ENCODE measurements at regions not wholly inside any gene's neighbourhood (a gene's known extent, or its start where the extent isn't known, plus 50 kb on each side); places are given as distances from the start of the nearest gene placed in this dataset.
"Not testable (repeated sequence)": the region's sequence is repeated elsewhere in the genome, so short reads cannot be mapped to it uniquely, and the experiment has no call there.

DNA sequence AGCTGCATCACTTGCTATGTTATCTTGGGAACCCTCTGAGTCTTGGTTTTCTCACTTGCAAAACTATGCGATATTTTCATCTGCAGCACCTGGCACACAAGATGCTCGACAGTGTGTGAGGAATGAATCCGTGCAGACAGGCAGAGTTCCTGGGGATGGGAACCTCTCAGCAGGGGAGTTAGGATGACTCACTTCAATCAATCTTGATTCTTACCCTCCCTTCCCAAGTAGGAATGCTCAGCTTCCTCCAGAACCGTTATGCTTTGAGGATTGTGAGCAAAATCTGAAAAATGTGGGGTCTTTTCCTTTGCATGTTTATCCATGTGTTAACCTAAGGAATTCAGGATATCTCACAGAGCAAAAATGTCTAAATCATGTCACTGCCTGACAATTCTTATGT is 68.9 kb upstream of the HNF1B start:
- SMC1A ChIA-PET (ENCODE audit: uncharacterized antibody, unreplicated experiment) = interaction anchor here (1.3 to 1.8 kb wide), 2 partner anchors 21 to 111 kb away, joined by 5 to 7 read pairs; no protein-coding TSS in a partner anchor
- CTCF ChIA-PET = no interaction called here
- 46% methylated on average over 4 of the region's 4 CpGs for WGBS (ENCODE audit: insufficient coverage, insufficient replicate concordance, low lambda C conversion rate, missing lambda C conversion rate)

DNA sequence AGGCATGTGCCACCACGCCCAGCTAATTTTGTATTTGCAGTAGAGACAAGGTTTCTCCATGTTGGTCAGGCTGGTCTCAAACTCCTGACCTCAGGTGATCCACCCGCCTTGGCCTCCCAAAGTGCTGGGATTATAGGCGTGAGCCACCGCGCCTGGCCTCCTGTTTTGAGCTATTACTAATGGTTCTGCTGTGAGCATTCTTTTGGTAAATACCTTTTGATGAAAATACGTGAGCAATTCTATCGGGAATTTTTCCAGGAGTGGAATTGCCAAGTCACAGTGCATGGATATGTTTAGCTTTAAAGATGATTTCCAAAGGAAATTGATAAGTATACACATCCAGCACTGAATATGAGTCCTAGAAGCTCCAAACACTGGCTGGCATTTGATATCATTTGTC is 64.0 kb upstream of the HNF1B start:
- DNase-seq (ENCODE audit: low read depth, low spot score); POLR2A ChIA-PET; H3K4me3 ChIP-seq; H3K36me3 ChIP-seq (ENCODE audit: control insufficient read depth in 2 of 2, insufficient read depth in 2 of 2, low read length in 1 of 2); H3K27ac ChIP-seq (ENCODE audit: control insufficient read depth, insufficient read depth); H3K9me3 ChIP-seq (replicated peaks; ENCODE audit: control insufficient read depth, insufficient read depth, low read length); H3K4me2 ChIP-seq (ENCODE audit: control insufficient read depth, insufficient read depth); H3K79me2 ChIP-seq (ENCODE audit: control insufficient read depth, insufficient read depth, low read length); H3K4me1 ChIP-seq (ENCODE audit: control insufficient read depth, insufficient read depth, low read length); H4K20me1 ChIP-seq (ENCODE audit: control insufficient read depth, insufficient read depth); SMC1A ChIA-PET (ENCODE audit: uncharacterized antibody, unreplicated experiment); H3K9ac ChIP-seq (ENCODE audit: control insufficient read depth, insufficient read depth, low read length); BruUV-seq (replicated peaks); H3K27me3 ChIP-seq (replicated peaks in 1 of 2; ENCODE audit: control insufficient read depth in 2 of 2, insufficient read depth in 2 of 2, low read length in 1 of 2); FAIRE-seq; intact Hi-C loops (cut with micrococcal nuclease; ENCODE audit: unreplicated experiment); H2AFZ ChIP-seq (ENCODE audit: control insufficient read depth, low read depth, low read length); ATAC-seq: not testable (repeated sequence)
- in situ Hi-C loops (cut with MboI) = loop anchor here (25.0 kb wide), 1 partner anchor 1172 kb away; no protein-coding TSS in a partner anchor
- CTCF ChIA-PET = interaction anchor here (0.8 to 2.7 kb wide), 4 partner anchors 9 to 159 kb away, joined by 3 to 12 read pairs (median 4); no protein-coding TSS in a partner anchor
- RAD21 ChIA-PET (ENCODE audit: unreplicated experiment) = interaction anchor here (0.7 to 1.0 kb wide), 2 partner anchors 12 to 160 kb away, joined by 3 read pairs; no protein-coding TSS in a partner anchor
- WGBS (ENCODE audit: insufficient coverage, insufficient replicate concordance, low lambda C conversion rate, missing lambda C conversion rate) = 76% methylated on average over 7 of the region's 7 CpGs

More for the DNA sequence above, 68.9 kb upstream of the HNF1B start:
- Histone ChIP-seq H4K20me1 (ENCODE audit: control insufficient read depth, insufficient read depth) (no peaks in the 10 kb centered on the region), H3K27me3 (replicated peaks in 1 of 2; ENCODE audit: control insufficient read depth in 2 of 2, insufficient read depth in 2 of 2, low read length in 1 of 2) (no peaks in the 10 kb centered on the region), H2AFZ (ENCODE audit: control insufficient read depth, low read depth, low read length) (no peak overlapping the region), H3K36me3 (ENCODE audit: control insufficient read depth in 2 of 2, insufficient read depth in 2 of 2, low read length in 1 of 2) (no peaks in the 10 kb centered on the region), H3K79me2 (ENCODE audit: control insufficient read depth, insufficient read depth, low read length) (no peaks in the 10 kb centered on the region), H3K9ac (ENCODE audit: control insufficient read depth, insufficient read depth, low read length) (no peak overlapping the region), H3K4me3 (no peak overlapping the region), H3K27ac (ENCODE audit: control insufficient read depth, insufficient read depth) (no peak overlapping the region), H3K9me3 (replicated peaks; ENCODE audit: control insufficient read depth, insufficient read depth, low read length) (no peaks in the 10 kb centered on the region), H3K4me1 (ENCODE audit: control insufficient read depth, insufficient read depth, low read length) (peaks cover 6% of the 10 kb centered on the region), H3K4me2 (ENCODE audit: control insufficient read depth, insufficient read depth) (no peak overlapping the region)
- in situ Hi-C loops (cut with MboI) = loop anchor here (25.0 kb wide), 1 partner anchor 1176 kb away; no protein-coding TSS in a partner anchor
- TF ChIP-seq RAD21 (IDR thresholded peaks at IDR 0.05; ENCODE audit: insufficient read depth, low read depth, low read length) = no peak
- TF ChIP-seq MTA3 (IDR thresholded peaks at IDR 0.05; ENCODE audit: borderline replicate concordance, low read length) = no peak
- TF ChIP-seq SREBF1 (IDR thresholded peaks at IDR 0.05; ENCODE audit: low read length) = no peak
- TF ChIP-seq, protein P1, sequence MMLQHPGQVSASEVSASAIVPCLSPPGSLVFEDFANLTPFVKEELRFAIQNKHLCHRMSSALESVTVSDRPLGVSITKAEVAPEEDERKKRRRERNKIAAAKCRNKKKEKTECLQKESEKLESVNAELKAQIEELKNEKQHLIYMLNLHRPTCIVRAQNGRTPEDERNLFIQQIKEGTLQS (IDR thresholded peaks at IDR 0.05; ENCODE audit: borderline replicate concordance, extremely low read depth, low read depth, low read length) = no peak
- TF ChIP-seq, protein P2, sequence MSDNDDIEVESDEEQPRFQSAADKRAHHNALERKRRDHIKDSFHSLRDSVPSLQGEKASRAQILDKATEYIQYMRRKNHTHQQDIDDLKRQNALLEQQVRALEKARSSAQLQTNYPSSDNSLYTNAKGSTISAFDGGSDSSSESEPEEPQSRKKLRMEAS (IDR thresholded peaks at IDR 0.05; ENCODE audit: low read depth, low read length) = no peak
- TF ChIP-seq SRF (IDR thresholded peaks at IDR 0.05; ENCODE audit: low read depth in 2 of 2, low read length in 2 of 2) = no peak
- TF ChIP-seq RCOR1 (conservative IDR thresholded peaks at IDR 0.05; ENCODE audit: low read depth, low read length) = no peak
- TF ChIP-seq SKIL (IDR thresholded peaks at IDR 0.05; ENCODE audit: low read depth, poor library complexity, severe bottlenecking) = no peak
- no peak for TF ChIP-seq ZNF622 (IDR thresholded peaks at IDR 0.05)
- TF ChIP-seq IKZF1 (conservative IDR thresholded peaks at IDR 0.05) = no peak
- TF ChIP-seq, protein P3, sequence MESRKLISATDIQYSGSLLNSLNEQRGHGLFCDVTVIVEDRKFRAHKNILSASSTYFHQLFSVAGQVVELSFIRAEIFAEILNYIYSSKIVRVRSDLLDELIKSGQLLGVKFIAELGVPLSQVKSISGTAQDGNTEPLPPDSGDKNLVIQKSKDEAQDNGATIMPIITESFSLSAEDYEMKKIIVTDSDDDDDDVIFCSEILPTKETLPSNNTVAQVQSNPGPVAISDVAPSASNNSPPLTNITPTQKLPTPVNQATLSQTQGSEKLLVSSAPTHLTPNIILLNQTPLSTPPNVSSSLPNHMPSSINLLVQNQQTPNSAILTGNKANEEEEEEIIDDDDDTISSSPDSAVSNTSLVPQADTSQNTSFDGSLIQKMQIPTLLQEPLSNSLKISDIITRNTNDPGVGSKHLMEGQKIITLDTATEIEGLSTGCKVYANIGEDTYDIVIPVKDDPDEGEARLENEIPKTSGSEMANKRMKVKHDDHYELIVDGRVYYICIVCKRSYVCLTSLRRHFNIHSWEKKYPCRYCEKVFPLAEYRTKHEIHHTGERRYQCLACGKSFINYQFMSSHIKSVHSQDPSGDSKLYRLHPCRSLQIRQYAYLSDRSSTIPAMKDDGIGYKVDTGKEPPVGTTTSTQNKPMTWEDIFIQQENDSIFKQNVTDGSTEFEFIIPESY (IDR thresholded peaks at IDR 0.05) = no peak
- TF ChIP-seq FOXM1 (IDR thresholded peaks at IDR 0.05; ENCODE audit: low read depth, low read length) = no peak
- no peak for TF ChIP-seq RB1 (IDR thresholded peaks at IDR 0.05; ENCODE audit: borderline replicate concordance)
- no peak for TF ChIP-seq ZSCAN29 (IDR thresholded peaks at IDR 0.05)
- no peak for TF ChIP-seq SREBF2 (IDR thresholded peaks at IDR 0.05; ENCODE audit: low read length)
- no peak for TF ChIP-seq PML (IDR thresholded peaks at IDR 0.05; ENCODE audit: low read length)
- BruUV-seq (replicated peaks) = no TSS peak
- FAIRE-seq (no peak), ATAC-seq (no peak), DNase-seq (ENCODE audit: low read depth, low spot score) (no peak)
- ChIA-PET RAD21 (ENCODE audit: unreplicated experiment) (no interaction called here), POLR2A (no interaction called here)
- intact Hi-C loops (cut with micrococcal nuclease; ENCODE audit: unreplicated experiment) = no loop called here

Data from GM12878 (cell line).